ENCODE measurements at regions not wholly inside any gene's neighbourhood (a gene's known extent, or its start where the extent isn't known, plus 50 kb on each side); places are given as distances from the start of the nearest gene placed in this dataset.

- H3K36me3 ChIP-seq (replicated peaks): no peaks in the 10 kb centered on the region
- H3K9me3 ChIP-seq: no peaks in the 10 kb centered on the region
- no peak overlapping the region for H3K4me3 ChIP-seq
- H3K27me3 ChIP-seq (ENCODE audit: low read depth): no peaks in the 10 kb centered on the region
- no peak for DNase-seq (ENCODE audit: low spot score in 2 of 2)
- in situ Hi-C loops (cut with MboI; ENCODE audit: low sequenced_read_pairs): no loop called here
- H3K4me1 ChIP-seq: no peaks in the 10 kb centered on the region
Measured at GRCh38 chr1:168806952-168807351, 77.9 kb upstream of the DPT start.

- no peaks in the 10 kb centered on the region for H3K4me1 ChIP-seq
- DNase-seq (ENCODE audit: low spot score in 2 of 2): no peak
- in situ Hi-C loops (cut with MboI; ENCODE audit: low sequenced_read_pairs): no loop called here
- H3K36me3 ChIP-seq (replicated peaks): no peaks in the 10 kb centered on the region
- no peaks in the 10 kb centered on the region for H3K9me3 ChIP-seq
- H3K4me3 ChIP-seq: no peak overlapping the region
- no peaks in the 10 kb centered on the region for H3K27me3 ChIP-seq (ENCODE audit: low read depth)
Measured at GRCh38 chr1:168811176-168811575, 82.2 kb upstream of the DPT start.

- DNase-seq (ENCODE audit: low spot score in 2 of 2): no peak
- H3K36me3 ChIP-seq (replicated peaks): no peaks in the 10 kb centered on the region
- in situ Hi-C loops (cut with MboI; ENCODE audit: low sequenced_read_pairs): no loop called here
- H3K4me3 ChIP-seq: no peak overlapping the region
- no peaks in the 10 kb centered on the region for H3K27me3 ChIP-seq (ENCODE audit: low read depth)
- no peaks in the 10 kb centered on the region for H3K9me3 ChIP-seq
- H3K4me1 ChIP-seq: no peaks in the 10 kb centered on the region
Measured at GRCh38 chr1:168819668-168820067, 90.7 kb upstream of the DPT start.

- no peak for DNase-seq (ENCODE audit: low spot score in 2 of 2)
- in situ Hi-C loops (cut with MboI; ENCODE audit: low sequenced_read_pairs): no loop called here
- Histone ChIP-seq H3K9me3 (no peaks in the 10 kb centered on the region), H3K4me3 (no peak overlapping the region), H3K4me1 (peaks cover 6% of the 10 kb centered on the region; the same call in 1 of the 2 replicates), H3K36me3 (replicated peaks) (no peaks in the 10 kb centered on the region), H3K27me3 (ENCODE audit: low read depth) (no peaks in the 10 kb centered on the region)
Measured at GRCh38 chr1:168821434-168821833, 92.4 kb upstream of the DPT start.

- no peak overlapping the region for H3K4me3 ChIP-seq
- in situ Hi-C loops (cut with MboI; ENCODE audit: low sequenced_read_pairs): no loop called here
- no peaks in the 10 kb centered on the region for H3K9me3 ChIP-seq
- no peaks in the 10 kb centered on the region for H3K36me3 ChIP-seq (replicated peaks)
- no peaks in the 10 kb centered on the region for H3K27me3 ChIP-seq (ENCODE audit: low read depth)
- H3K4me1 ChIP-seq: peaks cover 6% of the 10 kb centered on the region; the same call in 1 of the 2 replicates
- DNase-seq (ENCODE audit: low spot score in 2 of 2): no peak
Measured at GRCh38 chr1:168822911-168823310, 93.9 kb upstream of the DPT start.

GRCh38 chr1:168823988-168824387 is 95.0 kb upstream of the DPT start:
- no peaks in the 10 kb centered on the region for H3K27me3 ChIP-seq (ENCODE audit: low read depth)
- DNase-seq (ENCODE audit: low spot score in 2 of 2): no peak
- no peaks in the 10 kb centered on the region for H3K36me3 ChIP-seq (replicated peaks)
- in situ Hi-C loops (cut with MboI; ENCODE audit: low sequenced_read_pairs): no loop called here
- H3K4me1 ChIP-seq: peaks cover 6% of the 10 kb centered on the region; the same call in 1 of the 2 replicates
- H3K9me3 ChIP-seq: no peaks in the 10 kb centered on the region
- H3K4me3 ChIP-seq: no peak overlapping the region

GRCh38 chr1:168824418-168825065 is 95.5 kb upstream of the DPT start:
- in situ Hi-C loops (cut with MboI; ENCODE audit: low sequenced_read_pairs): no loop called here
- no peak overlapping the region for H3K4me3 ChIP-seq
- no peaks in the 10 kb centered on the region; the same call in 1 of the 2 replicates for H3K27me3 ChIP-seq (ENCODE audit: low read depth)
- peaks cover 6% of the 10 kb centered on the region for H3K4me1 ChIP-seq
- no peaks in the 10 kb centered on the region for H3K36me3 ChIP-seq (replicated peaks)
- DNase-seq (ENCODE audit: low spot score in 2 of 2): no peak
- H3K9me3 ChIP-seq: no peaks in the 10 kb centered on the region

GRCh38 chr1:168825129-168825528 is 96.1 kb upstream of the DPT start:
- DNase-seq (ENCODE audit: low spot score in 2 of 2): no peak
- Histone ChIP-seq H3K4me1 (peaks cover 6% of the 10 kb centered on the region), H3K9me3 (no peaks in the 10 kb centered on the region), H3K4me3 (no peak overlapping the region), H3K36me3 (replicated peaks) (no peaks in the 10 kb centered on the region), H3K27me3 (ENCODE audit: low read depth) (no peaks in the 10 kb centered on the region; the same call in 1 of the 2 replicates)
- in situ Hi-C loops (cut with MboI; ENCODE audit: low sequenced_read_pairs): no loop called here

GRCh38 chr1:168825820-168826219 is 96.8 kb upstream of the DPT start:
- H3K27me3 ChIP-seq (ENCODE audit: low read depth): no peaks in the 10 kb centered on the region; the same call in 1 of the 2 replicates
- no peaks in the 10 kb centered on the region for H3K36me3 ChIP-seq (replicated peaks)
- H3K4me1 ChIP-seq: peaks cover 6% of the 10 kb centered on the region
- DNase-seq (ENCODE audit: low spot score in 2 of 2): peak; percentile 19 to 35
- in situ Hi-C loops (cut with MboI; ENCODE audit: low sequenced_read_pairs): no loop called here
- no peaks in the 10 kb centered on the region for H3K9me3 ChIP-seq
- H3K4me3 ChIP-seq: no peak overlapping the region

GRCh38 chr1:168826269-168826668 is 97.3 kb upstream of the DPT start:
- Histone ChIP-seq H3K4me3 (no peak overlapping the region), H3K4me1 (peaks cover 6% of the 10 kb centered on the region), H3K27me3 (ENCODE audit: low read depth) (no peaks in the 10 kb centered on the region; the same call in 1 of the 2 replicates), H3K36me3 (replicated peaks) (no peaks in the 10 kb centered on the region), H3K9me3 (no peaks in the 10 kb centered on the region)
- in situ Hi-C loops (cut with MboI; ENCODE audit: low sequenced_read_pairs): no loop called here
- DNase-seq (ENCODE audit: low spot score in 2 of 2): no peak

- in situ Hi-C loops (cut with MboI; ENCODE audit: low sequenced_read_pairs): no loop called here
- Histone ChIP-seq H3K27me3 (ENCODE audit: low read depth) (no peaks in the 10 kb centered on the region; the same call in 1 of the 2 replicates), H3K9me3 (no peaks in the 10 kb centered on the region), H3K4me3 (no peak overlapping the region), H3K36me3 (replicated peaks) (no peaks in the 10 kb centered on the region), H3K4me1 (peaks cover 6% of the 10 kb centered on the region)
- no peak for DNase-seq (ENCODE audit: low spot score in 2 of 2)
Measured at GRCh38 chr1:168827557-168827956, 98.6 kb upstream of the DPT start.

- Histone ChIP-seq H3K4me1 (peaks cover 6% of the 10 kb centered on the region), H3K9me3 (no peaks in the 10 kb centered on the region), H3K36me3 (replicated peaks) (no peaks in the 10 kb centered on the region), H3K27me3 (ENCODE audit: low read depth) (no peaks in the 10 kb centered on the region; the same call in 1 of the 2 replicates), H3K4me3 (no peak overlapping the region)
- no peak for DNase-seq (ENCODE audit: low spot score in 2 of 2)
- in situ Hi-C loops (cut with MboI; ENCODE audit: low sequenced_read_pairs): no loop called here
Measured at GRCh38 chr1:168829876-168830275, 100.9 kb upstream of the DPT start.

GRCh38 chr1:168830562-168830961 is 101.6 kb upstream of the DPT start:
- no peak overlapping the region for H3K4me3 ChIP-seq
- H3K36me3 ChIP-seq (replicated peaks): no peaks in the 10 kb centered on the region
- in situ Hi-C loops (cut with MboI; ENCODE audit: low sequenced_read_pairs): no loop called here
- no peaks in the 10 kb centered on the region for H3K9me3 ChIP-seq
- no peaks in the 10 kb centered on the region; the same call in 1 of the 2 replicates for H3K27me3 ChIP-seq (ENCODE audit: low read depth)
- H3K4me1 ChIP-seq: peaks cover 5% of the 10 kb centered on the region
- no peak for DNase-seq (ENCODE audit: low spot score in 2 of 2)

- Histone ChIP-seq H3K9me3 (no peaks in the 10 kb centered on the region), H3K4me3 (no peak overlapping the region), H3K4me1 (no peaks in the 10 kb centered on the region; the same call in 1 of the 2 replicates), H3K36me3 (replicated peaks) (no peaks in the 10 kb centered on the region), H3K27me3 (ENCODE audit: low read depth) (no peaks in the 10 kb centered on the region; the same call in 1 of the 2 replicates)
- no peak for DNase-seq (ENCODE audit: low spot score in 2 of 2)
- in situ Hi-C loops (cut with MboI; ENCODE audit: low sequenced_read_pairs): no loop called here
Measured at GRCh38 chr1:168832661-168833060, 103.7 kb upstream of the DPT start.

GRCh38 chr1:168833362-168833761 is 104.4 kb upstream of the DPT start:
- Histone ChIP-seq H3K4me3 (no peak overlapping the region), H3K27me3 (ENCODE audit: low read depth) (no peaks in the 10 kb centered on the region; the same call in 1 of the 2 replicates), H3K36me3 (replicated peaks) (no peaks in the 10 kb centered on the region), H3K4me1 (no peaks in the 10 kb centered on the region; the same call in 1 of the 2 replicates), H3K9me3 (no peaks in the 10 kb centered on the region)
- DNase-seq (ENCODE audit: low spot score in 2 of 2): no peak
- in situ Hi-C loops (cut with MboI; ENCODE audit: low sequenced_read_pairs): no loop called here

Measured in HAP-1 (cell line).